Loucy (cell line): ENCODE measurements at regions not wholly inside any gene's neighbourhood (a gene's known extent, or its start where the extent isn't known, plus 50 kb on each side); places are given as distances from the start of the nearest gene placed in this dataset.

Experiments
- H2AFZ ChIP-seq: fragments of 200-600 bp; sonication (generic); 2 replicates; pipeline ENCODE4 v1.6.0; 2016; ENCODE audit warnings: antibody characterized with exemption, mild to moderate bottlenecking, low read length, moderate library complexity
- H3F3A ChIP-seq: fragments of 200-600 bp; 2 replicates; pipeline ENCODE4 v1.6.0; 2016; ENCODE audit warnings: antibody characterized with exemption, low read depth, mild to moderate bottlenecking
- H3K27me3 ChIP-seq: fragments of 200-600 bp; sonication (generic); 2 replicates; pipeline ENCODE4 v1.6.1; 2014; ENCODE audit warnings: low read length, mild to moderate bottlenecking; ENCODE audit not compliant: insufficient read depth, poor library complexity, severe bottlenecking
- H3K36me3 ChIP-seq: fragments of 200-600 bp; sonication (generic); 2 replicates; pipeline ENCODE4 v1.6.1; 2016; ENCODE audit warnings: low read length; ENCODE audit not compliant: insufficient read depth
- H3K4me1 ChIP-seq: fragments of 200-600 bp; sonication (generic); 2 replicates; pipeline ENCODE4 v1.5.1; 2014; ENCODE audit warnings: low read length, mild to moderate bottlenecking; ENCODE audit not compliant: insufficient read depth, poor library complexity, severe bottlenecking
- H3K4me2 ChIP-seq: fragments of 200-600 bp; sonication (generic); 2 replicates; pipeline ENCODE4 v1.6.0; 2014; ENCODE audit warnings: antibody characterized with exemption, low read length, low read depth, mild to moderate bottlenecking; ENCODE audit not compliant: poor library complexity, severe bottlenecking
- H3K4me3 ChIP-seq: fragments of 200-600 bp; sonication (generic); 2 replicates; pipeline ENCODE4 v1.5.1; 2014; ENCODE audit warnings: low read length, mild to moderate bottlenecking, mixed read lengths; ENCODE audit not compliant: poor library complexity, severe bottlenecking
- H3K79me2 ChIP-seq: fragments of 200-600 bp; sonication (generic); 2 replicates; pipeline ENCODE4 v1.6.1; 2014; ENCODE audit warnings: low read length; ENCODE audit not compliant: insufficient read depth
- H3K9ac ChIP-seq: fragments of 200-600 bp; sonication (generic); 2 replicates; pipeline ENCODE4 v1.6.0; 2014; ENCODE audit warnings: mild to moderate bottlenecking, low read depth, low read length, moderate library complexity; ENCODE audit not compliant: poor library complexity, severe bottlenecking
- H3K9me2 ChIP-seq: fragments of 200-600 bp; sonication (generic); replicated peaks from 2 replicates; pipeline ENCODE4 v1.6.1; 2016; ENCODE audit warnings: low read depth, low read length, mixed read lengths
- H3K9me3 ChIP-seq: fragments of 200-600 bp; sonication (generic); 2 replicates; pipeline ENCODE4 v1.6.1; 2014; ENCODE audit warnings: mild to moderate bottlenecking, antibody characterized with exemption, low read length, low read depth; ENCODE audit not compliant: insufficient read depth
- H4K20me1 ChIP-seq: fragments of 200-600 bp; sonication (generic); 2 replicates; pipeline ENCODE4 v1.6.0; 2014; ENCODE audit warnings: antibody characterized with exemption, low read length, mild to moderate bottlenecking; ENCODE audit not compliant: insufficient read depth, poor library complexity, severe bottlenecking
- EZH2phosphoT487 ChIP-seq: fragments of 200-600 bp; IDR thresholded peaks from 2 replicates; pipeline ENCODE4 v1.6.1; 2018; ENCODE audit warnings: antibody characterized with exemption, mild to moderate bottlenecking, moderate library complexity, borderline replicate concordance
- TF ChIP-seq, protein P1 (sequence below): fragments of 200-600 bp; sonication (generic); conservative IDR thresholded peaks from 2 replicates; pipeline ENCODE4 v1.5.1; 2014; ENCODE audit warnings: mild to moderate bottlenecking, antibody characterized with exemption, low read length

DNA sequence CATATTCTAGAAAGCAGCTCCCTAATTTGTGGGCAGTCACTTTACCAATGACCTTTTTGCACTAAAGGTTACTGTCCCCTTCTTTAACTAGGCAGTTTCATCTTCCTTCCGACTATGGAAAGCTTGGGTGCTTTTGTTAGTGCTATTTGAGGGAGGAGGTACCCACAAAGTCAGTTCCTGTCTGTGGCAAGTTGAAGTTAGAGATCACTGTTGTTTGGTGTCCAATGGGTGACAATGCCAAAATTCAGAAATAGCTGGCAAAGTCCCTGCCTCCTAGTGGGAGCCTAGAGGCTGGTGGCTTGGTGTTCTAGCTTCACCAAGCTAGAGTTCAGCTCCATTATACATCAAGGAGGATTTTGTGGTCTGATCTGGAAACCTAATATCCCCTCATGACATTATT is 87.1 kb upstream of the PNPT1 start:
- Histone ChIP-seq H3K36me3 (no peaks in the 10 kb centered on the region), H3K4me2 (no peak overlapping the region), H3K4me3 (no peak overlapping the region), H3K9ac (no peak overlapping the region), H3K9me2 (no peaks in the 10 kb centered on the region), H3K9me3 (no peaks in the 10 kb centered on the region), H3K4me1 (no peaks in the 10 kb centered on the region), H3F3A (no peaks in the 10 kb centered on the region), H3K79me2 (no peaks in the 10 kb centered on the region), H4K20me1 (no peaks in the 10 kb centered on the region), H3K27me3 (no peaks in the 10 kb centered on the region), H2AFZ (no peak overlapping the region)
- TF ChIP-seq EZH2phosphoT487: no peak
- TF ChIP-seq, protein P1, sequence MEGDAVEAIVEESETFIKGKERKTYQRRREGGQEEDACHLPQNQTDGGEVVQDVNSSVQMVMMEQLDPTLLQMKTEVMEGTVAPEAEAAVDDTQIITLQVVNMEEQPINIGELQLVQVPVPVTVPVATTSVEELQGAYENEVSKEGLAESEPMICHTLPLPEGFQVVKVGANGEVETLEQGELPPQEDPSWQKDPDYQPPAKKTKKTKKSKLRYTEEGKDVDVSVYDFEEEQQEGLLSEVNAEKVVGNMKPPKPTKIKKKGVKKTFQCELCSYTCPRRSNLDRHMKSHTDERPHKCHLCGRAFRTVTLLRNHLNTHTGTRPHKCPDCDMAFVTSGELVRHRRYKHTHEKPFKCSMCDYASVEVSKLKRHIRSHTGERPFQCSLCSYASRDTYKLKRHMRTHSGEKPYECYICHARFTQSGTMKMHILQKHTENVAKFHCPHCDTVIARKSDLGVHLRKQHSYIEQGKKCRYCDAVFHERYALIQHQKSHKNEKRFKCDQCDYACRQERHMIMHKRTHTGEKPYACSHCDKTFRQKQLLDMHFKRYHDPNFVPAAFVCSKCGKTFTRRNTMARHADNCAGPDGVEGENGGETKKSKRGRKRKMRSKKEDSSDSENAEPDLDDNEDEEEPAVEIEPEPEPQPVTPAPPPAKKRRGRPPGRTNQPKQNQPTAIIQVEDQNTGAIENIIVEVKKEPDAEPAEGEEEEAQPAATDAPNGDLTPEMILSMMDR: no peak

DNA sequence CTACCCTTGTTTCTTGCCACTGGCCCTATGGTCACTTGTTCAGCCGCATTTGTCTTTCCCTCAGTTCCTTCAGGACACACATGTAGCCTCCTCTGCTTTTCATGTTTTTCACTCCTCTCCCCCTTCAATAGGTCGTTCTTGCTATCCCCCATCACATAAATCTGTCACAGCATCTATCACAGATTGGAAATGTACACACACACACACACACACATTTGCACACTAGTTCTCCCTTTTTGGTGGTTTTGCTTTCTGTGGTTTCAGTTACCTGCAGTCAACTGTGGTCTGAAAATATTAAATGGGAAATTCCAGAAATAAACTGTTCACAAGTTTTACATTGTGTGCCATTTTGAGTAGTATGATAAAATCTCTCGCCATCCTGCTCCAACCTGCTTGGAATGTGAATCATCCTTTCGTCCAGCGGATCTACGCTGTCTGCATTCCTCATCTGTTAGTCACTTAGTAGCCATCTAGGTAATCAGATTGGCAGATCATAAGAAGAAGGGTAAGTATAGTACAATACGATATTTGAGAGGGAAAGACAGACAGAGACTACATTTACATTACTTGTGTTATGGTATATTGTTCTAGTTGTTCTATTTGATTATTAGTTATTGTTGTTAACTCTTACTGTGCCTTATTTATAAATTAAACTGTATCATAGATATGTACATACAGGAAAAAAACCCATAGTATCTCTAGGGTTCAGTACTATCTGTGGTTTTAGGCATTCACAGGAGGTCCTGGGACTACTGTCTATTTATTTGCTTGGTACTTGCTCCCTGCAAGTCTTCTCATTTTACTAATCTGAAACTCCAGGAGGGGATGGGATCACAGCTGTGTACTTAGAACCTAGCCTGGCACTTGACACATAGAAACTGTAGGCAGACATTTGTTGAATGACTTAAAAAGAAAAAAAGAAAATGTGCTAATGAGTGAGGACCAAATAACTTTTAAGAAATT is 86.1 kb upstream of the PNPT1 start:
- H4K20me1 ChIP-seq: no peaks in the 10 kb centered on the region
- H3K9ac ChIP-seq: no peak overlapping the region
- H3K36me3 ChIP-seq: no peaks in the 10 kb centered on the region
- no peaks in the 10 kb centered on the region for H3K27me3 ChIP-seq
- H3K4me1 ChIP-seq: no peaks in the 10 kb centered on the region
- H3K4me2 ChIP-seq: no peak overlapping the region
- H2AFZ ChIP-seq: no peak overlapping the region
- H3K9me3 ChIP-seq: no peaks in the 10 kb centered on the region
- no peaks in the 10 kb centered on the region for H3K9me2 ChIP-seq
- no peaks in the 10 kb centered on the region for H3F3A ChIP-seq
- no peak for TF ChIP-seq EZH2phosphoT487
- TF ChIP-seq, protein P1: no peak
- H3K4me3 ChIP-seq: no peak overlapping the region
- no peaks in the 10 kb centered on the region for H3K79me2 ChIP-seq

DNA sequence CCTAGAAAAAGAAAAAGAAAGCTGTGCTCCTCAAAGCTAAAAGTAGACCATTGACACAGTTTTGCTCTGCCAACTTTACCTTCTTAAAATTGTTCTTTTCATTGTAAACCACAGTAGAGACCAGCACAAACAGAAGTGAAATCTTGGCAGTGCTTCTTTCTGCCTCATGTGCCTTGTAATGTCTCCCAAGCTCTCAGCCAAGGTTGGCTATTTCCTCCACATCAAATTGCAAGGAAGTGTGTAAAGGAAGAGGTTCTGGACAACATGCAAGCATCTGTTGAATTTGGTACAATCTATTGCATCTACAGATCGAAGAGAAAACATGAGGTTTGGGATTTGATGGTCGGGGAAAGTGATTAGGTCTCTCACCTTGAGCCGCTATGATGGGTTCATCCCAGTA is 83.3 kb upstream of the PNPT1 start:
- Histone ChIP-seq H3K9me3 (no peaks in the 10 kb centered on the region), H3K4me3 (no peak overlapping the region), H2AFZ (no peak overlapping the region), H4K20me1 (no peaks in the 10 kb centered on the region), H3K9ac (no peak overlapping the region), H3K27me3 (no peaks in the 10 kb centered on the region), H3F3A (no peaks in the 10 kb centered on the region), H3K4me1 (no peaks in the 10 kb centered on the region), H3K36me3 (no peaks in the 10 kb centered on the region), H3K4me2 (no peak overlapping the region), H3K9me2 (no peaks in the 10 kb centered on the region), H3K79me2 (no peaks in the 10 kb centered on the region)
- TF ChIP-seq, protein P1: no peak
- no peak for TF ChIP-seq EZH2phosphoT487
